ENCODE measurements at regions not wholly inside any gene's neighbourhood (a gene's known extent, or its start where the extent isn't known, plus 50 kb on each side); places are given as distances from the start of the nearest gene placed in this dataset.

DNA sequence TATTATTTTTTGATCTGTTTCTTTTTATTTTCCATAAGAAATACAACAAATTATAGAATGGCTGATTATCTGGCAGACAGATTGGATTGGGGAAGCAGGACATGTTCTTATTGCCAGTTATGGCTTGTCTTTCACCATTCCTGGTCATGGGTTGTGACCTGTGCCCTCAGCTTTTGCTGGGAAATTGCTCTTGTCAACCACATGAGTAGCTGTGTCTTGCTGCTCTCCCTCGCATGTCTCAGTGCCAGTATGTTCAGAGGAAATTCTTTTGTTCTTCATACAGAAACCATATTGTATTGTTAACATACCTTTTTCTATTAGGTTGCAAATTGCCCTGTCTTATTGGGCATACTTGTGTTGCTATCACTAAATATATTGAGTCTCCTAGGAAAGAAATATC, 344.1 kb downstream of the OSTF1 start:
- TF ChIP-seq, protein P1, sequence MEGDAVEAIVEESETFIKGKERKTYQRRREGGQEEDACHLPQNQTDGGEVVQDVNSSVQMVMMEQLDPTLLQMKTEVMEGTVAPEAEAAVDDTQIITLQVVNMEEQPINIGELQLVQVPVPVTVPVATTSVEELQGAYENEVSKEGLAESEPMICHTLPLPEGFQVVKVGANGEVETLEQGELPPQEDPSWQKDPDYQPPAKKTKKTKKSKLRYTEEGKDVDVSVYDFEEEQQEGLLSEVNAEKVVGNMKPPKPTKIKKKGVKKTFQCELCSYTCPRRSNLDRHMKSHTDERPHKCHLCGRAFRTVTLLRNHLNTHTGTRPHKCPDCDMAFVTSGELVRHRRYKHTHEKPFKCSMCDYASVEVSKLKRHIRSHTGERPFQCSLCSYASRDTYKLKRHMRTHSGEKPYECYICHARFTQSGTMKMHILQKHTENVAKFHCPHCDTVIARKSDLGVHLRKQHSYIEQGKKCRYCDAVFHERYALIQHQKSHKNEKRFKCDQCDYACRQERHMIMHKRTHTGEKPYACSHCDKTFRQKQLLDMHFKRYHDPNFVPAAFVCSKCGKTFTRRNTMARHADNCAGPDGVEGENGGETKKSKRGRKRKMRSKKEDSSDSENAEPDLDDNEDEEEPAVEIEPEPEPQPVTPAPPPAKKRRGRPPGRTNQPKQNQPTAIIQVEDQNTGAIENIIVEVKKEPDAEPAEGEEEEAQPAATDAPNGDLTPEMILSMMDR (IDR thresholded peaks at IDR 0.05; ENCODE audit: unreplicated experiment in 3 of 3), result no peak
- H3K4me1 Mint-ChIP-seq, result peaks cover 11% of the 10 kb centered on the region
- H3K27me3 Mint-ChIP-seq (ENCODE audit: low read depth), result peaks cover 50% of the 10 kb centered on the region
- no peaks in the 10 kb centered on the region for H3K9me3 Mint-ChIP-seq
- no peak overlapping the region for H3K4me3 Mint-ChIP-seq
- H3K36me3 Mint-ChIP-seq (ENCODE audit: low read depth), result no peaks in the 10 kb centered on the region
- no peak overlapping the region for H3K27ac Mint-ChIP-seq

DNA sequence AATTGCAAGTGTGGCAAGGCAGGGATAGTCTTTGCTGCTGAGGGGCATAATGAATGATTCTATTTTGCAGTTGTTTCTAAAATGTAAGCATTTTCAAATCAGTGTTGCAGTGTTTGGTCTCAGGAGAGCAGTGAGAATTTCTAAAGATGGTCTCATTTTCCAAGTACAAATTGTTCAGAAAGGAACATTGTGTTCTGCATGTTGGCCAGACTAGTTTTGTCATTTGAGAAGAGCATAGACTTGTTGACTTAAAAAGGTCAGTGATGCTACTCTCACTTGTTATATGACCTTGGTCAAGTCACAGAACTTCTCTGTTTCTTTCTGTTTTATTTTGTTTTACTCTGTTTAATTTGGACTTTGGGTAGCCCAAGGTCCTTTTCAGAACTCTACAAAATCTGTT, 344.6 kb downstream of the OSTF1 start:
- H3K9me3 Mint-ChIP-seq, result no peaks in the 10 kb centered on the region
- peaks cover 45% of the 10 kb centered on the region for H3K27me3 Mint-ChIP-seq (ENCODE audit: low read depth)
- H3K36me3 Mint-ChIP-seq (ENCODE audit: low read depth), result no peaks in the 10 kb centered on the region
- H3K4me1 Mint-ChIP-seq, result peaks cover 11% of the 10 kb centered on the region
- no peak overlapping the region for H3K4me3 Mint-ChIP-seq
- TF ChIP-seq, protein P1 (IDR thresholded peaks at IDR 0.05; ENCODE audit: unreplicated experiment in 3 of 3), result no peak
- no peak overlapping the region for H3K27ac Mint-ChIP-seq

DNA sequence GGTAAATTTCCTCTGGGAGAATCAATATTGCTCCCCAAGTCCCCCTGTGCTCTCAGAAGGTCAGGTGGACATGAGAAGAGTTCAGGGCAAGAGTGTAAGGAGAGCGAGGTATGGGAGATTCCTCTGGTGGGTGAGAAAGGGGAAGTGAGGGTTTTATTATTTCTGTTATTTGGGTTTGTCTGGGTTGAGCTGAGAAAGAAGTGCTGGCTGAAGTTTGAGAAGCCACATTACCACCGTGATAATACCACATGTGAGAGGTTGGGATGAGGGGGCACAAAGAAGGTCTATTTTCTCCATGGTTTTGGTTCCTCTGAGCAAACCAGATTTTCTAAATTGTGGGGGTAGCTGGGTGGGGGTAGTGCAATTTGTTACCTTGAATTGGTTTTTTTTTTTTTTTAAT, 350.4 kb downstream of the OSTF1 start:
- Mint-ChIP-seq H3K27ac (no peak overlapping the region), H3K27me3 (ENCODE audit: low read depth) (peaks cover 39% of the 10 kb centered on the region), H3K9me3 (peaks cover 6% of the 10 kb centered on the region), H3K4me3 (no peak overlapping the region), H3K36me3 (ENCODE audit: low read depth) (no peaks in the 10 kb centered on the region), H3K4me1 (no peaks in the 10 kb centered on the region)
- TF ChIP-seq, protein P1 (IDR thresholded peaks at IDR 0.05; ENCODE audit: unreplicated experiment in 3 of 3), result no peak

DNA sequence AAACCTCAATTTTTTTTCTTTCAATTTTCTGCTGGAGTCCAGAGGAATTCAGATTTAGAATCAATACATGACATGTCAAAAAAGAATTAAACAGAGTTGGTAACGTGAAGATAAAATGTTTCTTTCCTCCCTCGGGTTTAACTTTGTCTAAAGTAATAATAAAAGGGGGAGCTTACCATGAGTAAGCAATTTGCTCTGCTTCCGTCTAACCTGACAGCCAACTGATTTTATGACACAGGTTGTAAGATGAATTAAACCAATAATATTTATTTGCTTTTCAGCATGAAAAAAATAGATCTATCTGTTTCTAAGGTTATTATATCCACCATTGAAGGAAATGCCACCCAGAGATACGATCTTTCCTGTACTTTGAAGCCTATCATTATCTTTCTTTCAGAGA, 352.6 kb downstream of the OSTF1 start:
- peaks cover 14% of the 10 kb centered on the region for H3K9me3 Mint-ChIP-seq
- TF ChIP-seq, protein P1 (IDR thresholded peaks at IDR 0.05; ENCODE audit: unreplicated experiment in 3 of 3), result no peak
- peaks cover 40% of the 10 kb centered on the region for H3K27me3 Mint-ChIP-seq (ENCODE audit: low read depth)
- no peak overlapping the region for H3K4me3 Mint-ChIP-seq
- H3K27ac Mint-ChIP-seq, result no peak overlapping the region
- H3K4me1 Mint-ChIP-seq, result peaks cover 6% of the 10 kb centered on the region
- no peaks in the 10 kb centered on the region for H3K36me3 Mint-ChIP-seq (ENCODE audit: low read depth)

DNA sequence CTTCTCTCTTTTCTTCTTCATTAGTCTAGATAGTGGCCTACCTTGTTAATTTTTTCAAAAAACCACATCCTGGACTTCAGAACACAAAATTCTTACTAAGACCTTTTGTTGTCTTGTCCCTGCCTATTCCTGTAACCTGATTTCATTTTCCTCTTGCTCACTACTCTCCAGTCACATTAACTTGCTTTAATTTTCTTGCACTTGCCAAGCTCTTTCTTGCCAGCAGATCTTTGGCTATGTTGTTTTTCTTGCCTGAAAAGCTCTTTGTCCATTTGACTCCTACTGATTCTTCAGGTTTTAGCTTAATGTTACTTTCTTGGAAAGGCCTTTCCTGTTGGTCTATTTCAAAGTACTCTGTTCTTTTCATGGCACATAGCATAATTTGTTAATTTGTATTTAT, 356.8 kb downstream of the OSTF1 start:
- no peak overlapping the region for H3K4me3 Mint-ChIP-seq
- peaks cover 48% of the 10 kb centered on the region for H3K27me3 Mint-ChIP-seq (ENCODE audit: low read depth)
- peaks cover 14% of the 10 kb centered on the region for H3K9me3 Mint-ChIP-seq
- H3K36me3 Mint-ChIP-seq (ENCODE audit: low read depth), result no peaks in the 10 kb centered on the region
- H3K27ac Mint-ChIP-seq, result no peak overlapping the region
- peaks cover 24% of the 10 kb centered on the region for H3K4me1 Mint-ChIP-seq
- TF ChIP-seq, protein P1 (IDR thresholded peaks at IDR 0.05; ENCODE audit: unreplicated experiment in 3 of 3), result no peak

DNA sequence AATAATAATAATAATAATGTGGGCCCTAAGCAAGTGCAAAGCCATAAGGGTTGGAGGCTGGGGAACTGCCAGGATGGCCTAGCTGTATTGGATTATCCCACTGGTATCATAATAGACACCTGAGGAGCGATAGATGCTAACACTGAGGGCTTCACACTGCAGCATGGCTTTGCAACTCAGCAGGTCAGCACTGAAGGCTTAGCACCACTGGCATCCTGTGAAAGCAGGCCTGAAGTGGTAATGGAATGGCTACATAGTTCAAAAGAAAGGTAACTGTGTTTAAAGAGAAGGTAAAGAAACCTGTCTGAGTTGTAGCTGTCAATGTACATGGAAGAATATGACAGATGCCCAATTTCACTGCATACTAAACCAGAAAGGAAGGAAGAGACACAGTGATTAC, 359.0 kb downstream of the OSTF1 start:
- Mint-ChIP-seq H3K36me3 (ENCODE audit: low read depth) (no peaks in the 10 kb centered on the region), H3K9me3 (peaks cover 14% of the 10 kb centered on the region), H3K27me3 (ENCODE audit: low read depth) (peaks cover 51% of the 10 kb centered on the region), H3K4me1 (peaks cover 39% of the 10 kb centered on the region), H3K4me3 (no peak overlapping the region), H3K27ac (no peak overlapping the region)
- TF ChIP-seq, protein P1 (IDR thresholded peaks at IDR 0.05; ENCODE audit: unreplicated experiment in 3 of 3), result no peak

Measured in nephron (organoid).